Activated CD4-positive, alpha-beta T cell treated with anti-CD3 and anti-CD28 coated beads, Interleukin-10, Interleukin-2, amounts not matched to agents 100 ng/mL and 50 ng/mL, durations not matched to agents 16 hours and 8 hours (primary cell): ENCODE measurements at regions not wholly inside any gene's neighbourhood (a gene's known extent, or its start where the extent isn't known, plus 50 kb on each side); places are given as distances from the start of the nearest gene placed in this dataset.
"Not testable (repeated sequence)": the region's sequence is repeated elsewhere in the genome, so short reads cannot be mapped to it uniquely, and the experiment has no call there.

Source experiments
- DNase-seq: peaks from one replicate; pipeline ENCODE4 v3.0.0-alpha.2; 2020

GRCh38 chr6:115796829-115797228 is 263.9 kb downstream of the FRK start:
- DNase-seq = no peak

- no peak for DNase-seq
These were observed 264.6 kb downstream of the FRK start for GRCh38 chr6:115796061-115796460.

- DNase-seq = no peak
These were observed 277.2 kb downstream of the FRK start for GRCh38 chr6:115783402-115784061.

- no peak for DNase-seq
These were observed 278.1 kb downstream of the FRK start for GRCh38 chr6:115782612-115783011.

GRCh38 chr6:115773741-115774140 is 286.9 kb downstream of the FRK start:
- DNase-seq = no peak

GRCh38 chr6:115770851-115771250 is 289.8 kb downstream of the FRK start:
- no peak for DNase-seq

GRCh38 chr6:115768500-115768899 is 292.2 kb downstream of the FRK start:
- DNase-seq = no peak

- DNase-seq = no peak
These were observed 292.8 kb downstream of the FRK start for GRCh38 chr6:115767931-115768330.

- DNase-seq = no peak
These were observed 293.8 kb downstream of the FRK start for GRCh38 chr6:115766745-115767462.

GRCh38 chr6:115765966-115766365 is 294.7 kb downstream of the FRK start:
- DNase-seq = no peak

- DNase-seq = no peak
These were observed 301.6 kb downstream of the FRK start for GRCh38 chr6:115759051-115759450.

- DNase-seq = no peak
These were observed 307.2 kb downstream of the FRK start for GRCh38 chr6:115753446-115753845.

- no peak for DNase-seq
These were observed 309.7 kb downstream of the FRK start for GRCh38 chr6:115750946-115751345.

- DNase-seq = no peak
These were observed 310.4 kb downstream of the FRK start for GRCh38 chr6:115750292-115750691.

GRCh38 chr6:115747719-115748118 is 313.0 kb downstream of the FRK start:
- DNase-seq = no peak

- not testable (repeated sequence) for DNase-seq
These were observed 314.1 kb downstream of the FRK start for GRCh38 chr6:115746583-115746982.

- DNase-seq = no peak
These were observed 319.8 kb downstream of the FRK start for GRCh38 chr6:115740907-115741306.

- no peak for DNase-seq
These were observed 325.1 kb downstream of the FRK start for GRCh38 chr6:115735610-115736009.

- no peak for DNase-seq
These were observed 327.3 kb downstream of the FRK start for GRCh38 chr6:115733426-115733825.

- no peak for DNase-seq
These were observed 331.7 kb downstream of the FRK start for GRCh38 chr6:115729036-115729435.

- DNase-seq = no peak
These were observed 332.5 kb downstream of the FRK start for GRCh38 chr6:115728171-115728570.

GRCh38 chr6:115721564-115721963 is 339.1 kb downstream of the FRK start:
- DNase-seq = no peak

GRCh38 chr6:115720900-115721299 is 339.8 kb downstream of the FRK start:
- no peak for DNase-seq

GRCh38 chr6:115717472-115717871 is 343.2 kb downstream of the FRK start:
- no peak for DNase-seq

- no peak for DNase-seq
These were observed 343.6 kb downstream of the FRK start for GRCh38 chr6:115717062-115717461.
